ENCODE measurements at regions not wholly inside any gene's neighbourhood (a gene's known extent, or its start where the extent isn't known, plus 50 kb on each side); places are given as distances from the start of the nearest gene placed in this dataset.

DNA sequence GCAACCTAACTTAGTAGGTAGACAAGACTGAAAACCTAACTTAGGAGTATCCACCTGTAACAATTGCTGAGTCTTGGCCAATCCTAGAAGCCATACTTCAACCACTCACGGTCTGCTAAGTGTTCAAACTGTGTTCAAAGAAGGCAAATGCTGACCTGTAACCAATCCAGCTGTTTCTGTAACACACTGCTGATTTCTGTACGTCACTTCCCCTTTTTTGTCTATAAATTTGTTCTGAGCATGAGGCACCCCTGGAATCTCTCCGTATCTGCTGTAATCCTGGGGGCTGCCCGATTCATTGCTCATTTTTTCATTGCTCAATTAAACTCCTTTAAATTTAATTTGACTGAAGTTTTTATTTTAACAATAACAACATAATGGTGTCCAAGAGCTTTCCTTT lies 451.4 kb upstream of the ATP10A start:
- no peaks in the 10 kb centered on the region for H3K36me3 ChIP-seq (ENCODE audit: control insufficient read depth, insufficient read depth, low read length)
- no peaks in the 10 kb centered on the region for H3K4me1 ChIP-seq
- no TSS peak for BruUV-seq (replicated peaks)
- no peak for DNase-seq
- H3K4me3 Mint-ChIP-seq (ENCODE audit: unreplicated experiment): no peak overlapping the region
- CTCF ChIA-PET: no interaction called here
- intact Hi-C loops (cut with micrococcal nuclease; ENCODE audit: unreplicated experiment): no loop called here
- H3K27me3 ChIP-seq (replicated peaks; ENCODE audit: control insufficient read depth, insufficient read depth, low read length): no peaks in the 10 kb centered on the region
- no peak overlapping the region for H3K4me3 ChIP-seq (ENCODE audit: low read depth, low read length)
- H3K9me3 ChIP-seq: peaks cover 6% of the 10 kb centered on the region; the same call in 1 of the 2 replicates
- POLR2A ChIA-PET: no interaction called here
- H3K27me3 Mint-ChIP-seq (ENCODE audit: insufficient read depth, unreplicated experiment): no peaks in the 10 kb centered on the region
- H3K36me3 Mint-ChIP-seq (ENCODE audit: insufficient read depth, unreplicated experiment): no peaks in the 10 kb centered on the region
- H3K9me3 Mint-ChIP-seq (ENCODE audit: unreplicated experiment): peaks cover 55% of the 10 kb centered on the region
- H3K27ac Mint-ChIP-seq (ENCODE audit: unreplicated experiment): no peak overlapping the region
- no peaks in the 10 kb centered on the region for H3K4me1 Mint-ChIP-seq (ENCODE audit: low read depth, unreplicated experiment)
- no peak for TF ChIP-seq CTCF (IDR thresholded peaks at IDR 0.05; ENCODE audit: insufficient read depth in 1 of 2, low read depth in 1 of 2, low read length in 1 of 2, severe bottlenecking in 1 of 2, unreplicated experiment in 1 of 2)

- ChIA-PET POLR2A (no interaction called here), CTCF (no interaction called here)
- no peak for TF ChIP-seq CTCF (IDR thresholded peaks at IDR 0.05; ENCODE audit: insufficient read depth in 1 of 2, low read depth in 1 of 2, low read length in 1 of 2, severe bottlenecking in 1 of 2, unreplicated experiment in 1 of 2)
- no peak overlapping the region for H3K27ac Mint-ChIP-seq (ENCODE audit: unreplicated experiment)
- intact Hi-C loops (cut with micrococcal nuclease; ENCODE audit: unreplicated experiment): no loop called here
- Histone ChIP-seq H3K36me3 (ENCODE audit: control insufficient read depth, insufficient read depth, low read length) (no peaks in the 10 kb centered on the region), H3K4me3 (ENCODE audit: low read depth, low read length) (no peak overlapping the region), H3K4me1 (no peaks in the 10 kb centered on the region), H3K9me3 (peaks cover 19% of the 10 kb centered on the region; the same call in 1 of the 2 replicates), H3K27me3 (replicated peaks; ENCODE audit: control insufficient read depth, insufficient read depth, low read length) (no peaks in the 10 kb centered on the region)
- no peak overlapping the region for H3K4me3 Mint-ChIP-seq (ENCODE audit: unreplicated experiment)
- no peaks in the 10 kb centered on the region for H3K36me3 Mint-ChIP-seq (ENCODE audit: insufficient read depth, unreplicated experiment)
- H3K27me3 Mint-ChIP-seq (ENCODE audit: insufficient read depth, unreplicated experiment): no peaks in the 10 kb centered on the region
- no TSS peak for BruUV-seq (replicated peaks)
- H3K9me3 Mint-ChIP-seq (ENCODE audit: unreplicated experiment): peaks cover 66% of the 10 kb centered on the region
- no peaks in the 10 kb centered on the region for H3K4me1 Mint-ChIP-seq (ENCODE audit: low read depth, unreplicated experiment)
- DNase-seq: no peak
These were observed 448.6 kb upstream of the ATP10A start for GRCh38 chr15:26311710-26312236.

GRCh38 chr15:26298659-26299170 lies 435.6 kb upstream of the ATP10A start:
- TF ChIP-seq CTCF (IDR thresholded peaks at IDR 0.05; ENCODE audit: insufficient read depth in 1 of 2, low read depth in 1 of 2, low read length in 1 of 2, severe bottlenecking in 1 of 2, unreplicated experiment in 1 of 2): no peak
- intact Hi-C loops (cut with micrococcal nuclease; ENCODE audit: unreplicated experiment): no loop called here
- Histone ChIP-seq H3K4me1 (no peaks in the 10 kb centered on the region), H3K9me3 (0 out of 2 replicates have a peak, but pooled peaks cover 3% of the 10 kb centered on the region), H3K27me3 (replicated peaks; ENCODE audit: control insufficient read depth, insufficient read depth, low read length) (no peaks in the 10 kb centered on the region), H3K4me3 (ENCODE audit: low read depth, low read length) (no peak overlapping the region), H3K36me3 (ENCODE audit: control insufficient read depth, insufficient read depth, low read length) (no peaks in the 10 kb centered on the region)
- no peaks in the 10 kb centered on the region for H3K4me1 Mint-ChIP-seq (ENCODE audit: low read depth, unreplicated experiment)
- no peaks in the 10 kb centered on the region for H3K27me3 Mint-ChIP-seq (ENCODE audit: insufficient read depth, unreplicated experiment)
- no peaks in the 10 kb centered on the region for H3K36me3 Mint-ChIP-seq (ENCODE audit: insufficient read depth, unreplicated experiment)
- no TSS peak for BruUV-seq (replicated peaks)
- H3K4me3 Mint-ChIP-seq (ENCODE audit: unreplicated experiment): no peak overlapping the region
- H3K27ac Mint-ChIP-seq (ENCODE audit: unreplicated experiment): no peak overlapping the region
- DNase-seq: no peak
- H3K9me3 Mint-ChIP-seq (ENCODE audit: unreplicated experiment): no peaks in the 10 kb centered on the region
- ChIA-PET CTCF (no interaction called here), POLR2A (no interaction called here)

All from Caco-2 (cell line).